Activated T-helper 17 cell treated with anti-CD3 and anti-CD28 coated beads, Interleukin-2, amount 50 U/mL, for 72 hours (primary cell): ENCODE measurements at regions not wholly inside any gene's neighbourhood (a gene's known extent, or its start where the extent isn't known, plus 50 kb on each side); places are given as distances from the start of the nearest gene placed in this dataset.
"Not testable (repeated sequence)": the region's sequence is repeated elsewhere in the genome, so short reads cannot be mapped to it uniquely, and the experiment has no call there.

ENCODE experiments used
- ATAC-seq: fragments of 150-1000 bp; cut with Tn5 transposase; replicated peaks from 2 replicates; pipeline ENCODE4 v1.10.0; 2021; ENCODE audit warnings: mild to moderate bottlenecking, moderate library complexity
- H3K27ac Mint-ChIP-seq: one replicate; pipeline ENCODE4 v1.8.0; 2022; ENCODE audit warnings: mixed read lengths
- H3K27me3 Mint-ChIP-seq: one replicate; pipeline ENCODE4 v1.8.0; 2022; ENCODE audit warnings: mixed read lengths
- H3K36me3 Mint-ChIP-seq: one replicate; pipeline ENCODE4 v1.8.0; 2022; ENCODE audit warnings: low read depth, mild to moderate bottlenecking, mixed read lengths
- H3K4me1 Mint-ChIP-seq: one replicate; pipeline ENCODE4 v1.8.0; 2022; ENCODE audit warnings: mixed read lengths
- H3K4me3 Mint-ChIP-seq: one replicate; pipeline ENCODE4 v1.8.0; 2022; ENCODE audit warnings: mild to moderate bottlenecking, mixed read lengths
- H3K9me3 Mint-ChIP-seq: one replicate; pipeline ENCODE4 v1.8.0; 2022; ENCODE audit warnings: mixed read lengths

GRCh38 chr12:102666176-102666575 lies 185.8 kb upstream of the IGF1 start:
- H3K4me3 Mint-ChIP-seq, H3K4me1 Mint-ChIP-seq, H3K36me3 Mint-ChIP-seq, H3K27ac Mint-ChIP-seq, ATAC-seq, H3K9me3 Mint-ChIP-seq, H3K27me3 Mint-ChIP-seq: not testable (repeated sequence)

- Mint-ChIP-seq H3K4me1 (no peaks in the 10 kb centered on the region), H3K36me3 (no peaks in the 10 kb centered on the region), H3K27me3 (peaks cover 3% of the 10 kb centered on the region), H3K27ac (no peak overlapping the region), H3K4me3 (no peak overlapping the region), H3K9me3 (peaks cover 14% of the 10 kb centered on the region)
- no peak for ATAC-seq
Measured at GRCh38 chr12:102659200-102659911, 179.0 kb upstream of the IGF1 start.

- Mint-ChIP-seq H3K4me1 (no peaks in the 10 kb centered on the region), H3K9me3 (peaks cover 1% of the 10 kb centered on the region), H3K27me3 (no peaks in the 10 kb centered on the region), H3K27ac (no peak overlapping the region), H3K4me3 (no peak overlapping the region), H3K36me3 (no peaks in the 10 kb centered on the region)
- ATAC-seq: no peak
Measured at GRCh38 chr12:102653406-102653805, 173.0 kb upstream of the IGF1 start.

GRCh38 chr12:102652645-102653313 lies 172.4 kb upstream of the IGF1 start:
- Mint-ChIP-seq H3K4me3 (no peak overlapping the region), H3K4me1 (no peaks in the 10 kb centered on the region), H3K9me3 (no peaks in the 10 kb centered on the region), H3K27ac (no peak overlapping the region), H3K27me3 (no peaks in the 10 kb centered on the region), H3K36me3 (no peaks in the 10 kb centered on the region)
- no peak for ATAC-seq

- ATAC-seq: no peak
- Mint-ChIP-seq H3K4me1 (no peaks in the 10 kb centered on the region), H3K27me3 (no peaks in the 10 kb centered on the region), H3K4me3 (no peak overlapping the region), H3K27ac (no peak overlapping the region), H3K9me3 (peaks cover 7% of the 10 kb centered on the region), H3K36me3 (no peaks in the 10 kb centered on the region)
Measured at GRCh38 chr12:102645968-102646367, 165.6 kb upstream of the IGF1 start.

- no peaks in the 10 kb centered on the region for H3K4me1 Mint-ChIP-seq
- H3K9me3 Mint-ChIP-seq: peaks cover 7% of the 10 kb centered on the region
- ATAC-seq: no peak
- no peaks in the 10 kb centered on the region for H3K27me3 Mint-ChIP-seq
- no peak overlapping the region for H3K4me3 Mint-ChIP-seq
- H3K36me3 Mint-ChIP-seq: no peaks in the 10 kb centered on the region
- H3K27ac Mint-ChIP-seq: no peak overlapping the region
Measured at GRCh38 chr12:102643879-102644575, 163.7 kb upstream of the IGF1 start.

GRCh38 chr12:102642199-102642598 lies 161.8 kb upstream of the IGF1 start:
- H3K4me3 Mint-ChIP-seq: no peak overlapping the region
- H3K36me3 Mint-ChIP-seq: no peaks in the 10 kb centered on the region
- no peaks in the 10 kb centered on the region for H3K27me3 Mint-ChIP-seq

GRCh38 chr12:102640658-102641057 lies 160.3 kb upstream of the IGF1 start:
- ATAC-seq, H3K27me3 Mint-ChIP-seq, H3K4me1 Mint-ChIP-seq, H3K9me3 Mint-ChIP-seq, H3K4me3 Mint-ChIP-seq, H3K36me3 Mint-ChIP-seq, H3K27ac Mint-ChIP-seq: not testable (repeated sequence)

More at GRCh38 chr12:102642199-102642598, 161.8 kb upstream of the IGF1 start:
- no peak for ATAC-seq
- Mint-ChIP-seq H3K27ac (no peak overlapping the region), H3K9me3 (peaks cover 7% of the 10 kb centered on the region), H3K4me1 (no peaks in the 10 kb centered on the region)

- peaks cover 7% of the 10 kb centered on the region for H3K9me3 Mint-ChIP-seq
- no peak overlapping the region for H3K4me3 Mint-ChIP-seq
- no peak for ATAC-seq
- no peaks in the 10 kb centered on the region for H3K4me1 Mint-ChIP-seq
- no peak overlapping the region for H3K27ac Mint-ChIP-seq
- no peaks in the 10 kb centered on the region for H3K36me3 Mint-ChIP-seq
- H3K27me3 Mint-ChIP-seq: no peaks in the 10 kb centered on the region
Measured at GRCh38 chr12:102638777-102639176, 158.4 kb upstream of the IGF1 start.

- Mint-ChIP-seq H3K4me3 (no peak overlapping the region), H3K36me3 (no peaks in the 10 kb centered on the region), H3K27me3 (no peaks in the 10 kb centered on the region), H3K4me1 (no peaks in the 10 kb centered on the region), H3K27ac (no peak overlapping the region), H3K9me3 (no peaks in the 10 kb centered on the region)
- no peak for ATAC-seq
Measured at GRCh38 chr12:102633981-102634605, 153.7 kb upstream of the IGF1 start.

- Mint-ChIP-seq H3K27me3 (no peaks in the 10 kb centered on the region), H3K27ac (no peak overlapping the region), H3K4me3 (no peak overlapping the region), H3K9me3 (peaks cover 5% of the 10 kb centered on the region), H3K4me1 (no peaks in the 10 kb centered on the region), H3K36me3 (no peaks in the 10 kb centered on the region)
- ATAC-seq: no peak
Measured at GRCh38 chr12:102631274-102631673, 150.9 kb upstream of the IGF1 start.

- no peaks in the 10 kb centered on the region for H3K4me1 Mint-ChIP-seq
- H3K36me3 Mint-ChIP-seq: no peaks in the 10 kb centered on the region
- no peak for ATAC-seq
- no peak overlapping the region for H3K27ac Mint-ChIP-seq
- H3K4me3 Mint-ChIP-seq: no peak overlapping the region
- peaks cover 8% of the 10 kb centered on the region for H3K9me3 Mint-ChIP-seq
- no peaks in the 10 kb centered on the region for H3K27me3 Mint-ChIP-seq
Measured at GRCh38 chr12:102629262-102629888, 149.0 kb upstream of the IGF1 start.

- Mint-ChIP-seq H3K27me3 (no peaks in the 10 kb centered on the region), H3K9me3 (peaks cover 8% of the 10 kb centered on the region), H3K4me3 (no peak overlapping the region), H3K36me3 (no peaks in the 10 kb centered on the region), H3K4me1 (no peaks in the 10 kb centered on the region), H3K27ac (no peak overlapping the region)
- ATAC-seq: no peak
Measured at GRCh38 chr12:102625819-102626218, 145.5 kb upstream of the IGF1 start.

GRCh38 chr12:102622618-102623017 lies 142.3 kb upstream of the IGF1 start:
- H3K9me3 Mint-ChIP-seq: peaks cover 3% of the 10 kb centered on the region
- H3K4me1 Mint-ChIP-seq: no peaks in the 10 kb centered on the region
- no peaks in the 10 kb centered on the region for H3K27me3 Mint-ChIP-seq
- no peak overlapping the region for H3K27ac Mint-ChIP-seq
- ATAC-seq: no peak
- H3K36me3 Mint-ChIP-seq: no peaks in the 10 kb centered on the region
- no peak overlapping the region for H3K4me3 Mint-ChIP-seq
